Ovary (tissue), 7 donors: ENCODE measurements at regions not wholly inside any gene's neighbourhood (a gene's known extent, or its start where the extent isn't known, plus 50 kb on each side); places are given as distances from the start of the nearest gene placed in this dataset.

Experiments used
- DNase-seq, 5 donors: peaks; one replicate each; pipeline ENCODE4 v3.0.0-alpha.2; 2019 to 2020
- H3K27ac ChIP-seq, 2 donors: fragments of 200-600 bp; one replicate each; pipeline versions ENCODE4 v1.5.1 to v1.8.0; 2019 to 2022
- H3K27me3 ChIP-seq: fragments of 200-600 bp; one replicate; pipeline ENCODE4 v1.8.0; 2022
- H3K36me3 ChIP-seq: fragments of 200-600 bp; sonication (generic); one replicate; pipeline ENCODE4 v1.5.1; 2019
- H3K4me1 ChIP-seq: one replicate; pipeline ENCODE4 v1.8.1; 2013; ENCODE audit warnings: mild to moderate bottlenecking, moderate library complexity; ENCODE audit not compliant: insufficient read depth
- H3K4me3 ChIP-seq: fragments of 200-600 bp; sonication (generic); one replicate; pipeline ENCODE4 v1.5.1; 2017
- H3K9me3 ChIP-seq, 2 donors: fragments of 200-600 bp in 1 of 2; sonication (generic) in 1 of 2; one replicate each; pipeline versions ENCODE4 v1.5.1 to v1.8.1; 2013 to 2019; ENCODE audit warnings: mild to moderate bottlenecking in 1 of 2, moderate library complexity in 1 of 2
- EP300 ChIP-seq: sonication (generic); formaldehyde crosslinking; IDR thresholded peaks from one replicate; pipeline ENCODE4 v1.6.1; 2017; ENCODE audit warnings: antibody characterized with exemption
- POLR2A ChIP-seq: fragments of 450-650 bp; IDR thresholded peaks from one replicate; pipeline ENCODE4 v1.6.1; 2017; ENCODE audit warnings: antibody characterized with exemption, mild to moderate bottlenecking, moderate library complexity
- WGBS, 3 donors: extraction: QIAGEN DNeasy Blood & Tissue Kit in 1 of 3; methylation state at CpG; one replicate each; pipeline versions ENCODE4 v1.1.5 to v1.1.7; 2013 to 2017; 5-methylcytosine and 5-hydroxymethylcytosine counted together
- intact Hi-C, 4 donors: fragments of 100-400 bp; cut with DNase I; formaldehyde crosslinking; loops; one replicate each; pipeline versions ENCODE4 v1.11.0 to v1.15.1; 2022 to 2023
- TF ChIP-seq, protein P1 (sequence below), 3 donors: fragments of 450-650 bp in 2 of 3; fragments of 200-600 bp in 1 of 3; IDR thresholded peaks; one replicate each; pipeline versions ENCODE4 v1.5.1 to v1.8.0; 2016 to 2022; ENCODE audit warnings: antibody characterized with exemption in 3 of 3, mild to moderate bottlenecking in 1 of 3
- donor health status: DM: no; HTN: no; CAD: no; lungs with moderate emphysema.
- donor health status: DM: no; HTN: no; CAD: no.
- donor health status: Bipolar disorder and iron deficiency.
- donor health status: DM: no; HTN: no; CAD: no.
- donor health status: DM: yes; HTN: yes; CAD: no.

DNA sequence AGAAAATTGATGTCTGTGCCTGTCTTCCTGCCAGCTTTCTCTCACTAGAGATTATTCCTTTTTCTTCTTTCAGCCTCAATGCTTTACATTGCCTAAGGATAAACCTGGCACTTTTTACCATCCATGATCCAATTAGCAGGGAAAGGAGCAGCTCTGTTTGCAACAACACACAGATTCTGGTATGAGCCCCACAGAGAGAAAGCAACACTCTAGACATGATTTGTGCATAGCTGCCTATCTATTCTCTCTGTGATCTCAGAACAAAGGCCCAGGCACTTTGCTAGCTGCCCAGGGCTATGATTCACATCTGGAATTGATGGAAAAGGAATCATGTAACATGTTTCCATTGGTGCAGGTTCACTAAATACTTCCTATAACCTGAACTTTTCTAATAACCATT, 685.0 kb downstream of the ETS1 start:
- TF ChIP-seq, protein P1, sequence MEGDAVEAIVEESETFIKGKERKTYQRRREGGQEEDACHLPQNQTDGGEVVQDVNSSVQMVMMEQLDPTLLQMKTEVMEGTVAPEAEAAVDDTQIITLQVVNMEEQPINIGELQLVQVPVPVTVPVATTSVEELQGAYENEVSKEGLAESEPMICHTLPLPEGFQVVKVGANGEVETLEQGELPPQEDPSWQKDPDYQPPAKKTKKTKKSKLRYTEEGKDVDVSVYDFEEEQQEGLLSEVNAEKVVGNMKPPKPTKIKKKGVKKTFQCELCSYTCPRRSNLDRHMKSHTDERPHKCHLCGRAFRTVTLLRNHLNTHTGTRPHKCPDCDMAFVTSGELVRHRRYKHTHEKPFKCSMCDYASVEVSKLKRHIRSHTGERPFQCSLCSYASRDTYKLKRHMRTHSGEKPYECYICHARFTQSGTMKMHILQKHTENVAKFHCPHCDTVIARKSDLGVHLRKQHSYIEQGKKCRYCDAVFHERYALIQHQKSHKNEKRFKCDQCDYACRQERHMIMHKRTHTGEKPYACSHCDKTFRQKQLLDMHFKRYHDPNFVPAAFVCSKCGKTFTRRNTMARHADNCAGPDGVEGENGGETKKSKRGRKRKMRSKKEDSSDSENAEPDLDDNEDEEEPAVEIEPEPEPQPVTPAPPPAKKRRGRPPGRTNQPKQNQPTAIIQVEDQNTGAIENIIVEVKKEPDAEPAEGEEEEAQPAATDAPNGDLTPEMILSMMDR (IDR thresholded peaks at IDR 0.05): no peak
- TF ChIP-seq POLR2A (no peak), EP300 (no peak)
- H3K9me3 ChIP-seq: no peaks in the 10 kb centered on the region
- no peaks in the 10 kb centered on the region for H3K27me3 ChIP-seq
- H3K4me1 ChIP-seq: no peaks in the 10 kb centered on the region
- H3K4me3 ChIP-seq: no peak overlapping the region
- intact Hi-C loops: no loop called here
- H3K27ac ChIP-seq: no peak overlapping the region
- no peak for DNase-seq
- no peaks in the 10 kb centered on the region for H3K36me3 ChIP-seq

DNA sequence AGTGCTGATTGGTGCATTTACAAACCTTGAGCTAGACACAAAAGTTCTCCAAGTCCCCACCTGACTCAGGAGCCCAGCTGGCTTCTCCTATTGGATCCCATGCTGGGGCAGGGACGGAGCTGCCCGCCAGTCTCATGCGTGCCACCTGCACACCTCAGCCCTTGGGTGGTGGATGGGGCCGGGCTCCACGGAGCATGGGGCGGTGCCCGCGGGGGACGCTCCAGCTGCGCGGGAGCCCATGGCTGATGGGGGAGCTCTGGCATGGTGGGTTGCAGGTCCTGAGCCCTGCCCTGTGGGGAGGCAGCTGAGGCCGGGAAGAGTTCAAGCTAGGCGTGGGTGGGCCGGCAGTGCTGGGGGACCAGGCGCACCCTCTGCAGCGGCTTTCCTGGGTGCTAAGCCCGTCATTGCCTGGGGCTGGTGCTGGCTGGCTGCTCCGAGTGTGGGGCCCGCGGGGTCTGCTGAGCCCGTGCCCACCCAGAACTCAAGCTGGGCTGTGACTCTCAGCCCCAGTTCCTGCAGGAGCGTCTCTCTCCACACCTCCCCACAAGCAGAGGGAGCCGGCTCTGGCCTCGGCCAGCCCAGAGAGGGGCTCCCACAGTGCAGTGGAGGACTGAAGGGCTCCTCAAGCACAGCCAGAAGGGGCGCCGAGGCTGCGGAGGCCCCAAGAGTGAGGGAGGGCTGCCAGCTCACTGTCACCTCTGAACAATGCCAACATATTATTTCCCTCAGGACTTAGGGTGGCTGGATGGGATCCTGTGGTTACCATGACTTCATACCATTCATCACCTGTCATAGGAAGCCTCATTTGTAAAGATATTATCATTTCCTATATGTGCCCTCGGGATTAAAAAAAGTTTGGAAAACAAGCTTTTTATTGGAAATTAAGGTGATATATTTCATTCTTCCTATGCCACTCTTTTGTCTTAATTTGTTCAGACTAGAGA, 688.7 kb downstream of the ETS1 start:
- H3K27ac ChIP-seq: no peak overlapping the region
- intact Hi-C loops: no loop called here
- no peaks in the 10 kb centered on the region for H3K4me1 ChIP-seq
- DNase-seq: no peak
- TF ChIP-seq EP300: no peak
- TF ChIP-seq, protein P1 (IDR thresholded peaks at IDR 0.05): no peak
- no peak for TF ChIP-seq POLR2A
- H3K36me3 ChIP-seq: no peaks in the 10 kb centered on the region
- H3K27me3 ChIP-seq: no peaks in the 10 kb centered on the region
- 93 to 97% (median 95%) methylated on average over 26 to 28 of the region's 28 CpGs for WGBS, 3 donors
- H3K4me3 ChIP-seq: no peak overlapping the region
- H3K9me3 ChIP-seq: no peaks in the 10 kb centered on the region

DNA sequence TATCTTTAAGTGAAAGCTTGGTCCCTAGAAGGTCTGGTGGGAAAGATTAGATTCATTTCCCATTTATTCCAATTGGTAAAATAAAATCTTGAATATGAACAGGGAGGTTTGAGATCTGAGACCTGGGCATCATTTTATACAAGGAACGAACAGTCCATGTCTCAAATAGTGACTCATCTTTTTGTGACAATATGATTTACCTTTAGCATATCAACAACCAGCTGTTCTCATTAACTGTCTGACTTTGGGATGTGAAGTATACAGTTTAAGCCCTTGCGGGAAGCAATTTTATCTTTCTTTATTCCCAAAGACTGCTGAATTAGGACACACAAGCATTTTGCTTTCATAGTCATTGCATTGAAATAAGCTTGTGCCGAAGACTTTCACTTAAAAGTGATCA, 691.6 kb downstream of the ETS1 start:
- Histone ChIP-seq H3K4me3 (no peak overlapping the region), H3K27me3 (no peaks in the 10 kb centered on the region), H3K9me3 (no peaks in the 10 kb centered on the region), H3K4me1 (no peaks in the 10 kb centered on the region), H3K36me3 (no peaks in the 10 kb centered on the region), H3K27ac (no peak overlapping the region)
- no peak for TF ChIP-seq POLR2A
- no peak for TF ChIP-seq EP300
- TF ChIP-seq, protein P1 (IDR thresholded peaks at IDR 0.05): no peak
- WGBS, 3 donors: 42 to 62% (median 57%) methylated on average over 3 of the region's 3 CpGs
- intact Hi-C loops: no loop called here
- no peak for DNase-seq

DNA sequence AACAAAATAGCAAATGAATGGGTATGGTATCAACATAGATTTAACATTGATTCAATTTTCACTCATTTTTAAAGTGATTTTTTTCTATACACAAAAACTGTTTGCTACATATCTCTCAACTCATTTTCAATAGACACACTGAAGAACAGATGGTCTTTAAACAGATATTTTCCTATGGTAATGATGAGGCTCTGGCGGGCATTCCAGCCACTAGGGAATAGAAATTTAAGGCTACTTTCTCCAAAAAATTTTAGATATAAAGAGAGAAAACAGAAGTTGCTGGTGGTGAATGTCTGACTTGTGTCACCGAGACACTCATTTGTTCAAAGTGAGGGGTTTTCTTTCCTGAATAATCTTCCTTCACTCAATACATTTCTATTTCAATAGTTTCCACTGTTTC, 693.0 kb downstream of the ETS1 start:
- Histone ChIP-seq H3K27ac (no peak overlapping the region), H3K4me1 (no peaks in the 10 kb centered on the region), H3K4me3 (no peak overlapping the region), H3K9me3 (no peaks in the 10 kb centered on the region), H3K27me3 (no peaks in the 10 kb centered on the region), H3K36me3 (no peaks in the 10 kb centered on the region)
- no peak for DNase-seq
- intact Hi-C loops: no loop called here
- WGBS, 3 donors: 75 to 91% (median 82%) methylated on average over 2 of the region's 2 CpGs
- TF ChIP-seq, protein P1 (IDR thresholded peaks at IDR 0.05): no peak
- no peak for TF ChIP-seq POLR2A
- TF ChIP-seq EP300: no peak
